ENCODE measurements at regions not wholly inside any gene's neighbourhood (a gene's known extent, or its start where the extent isn't known, plus 50 kb on each side); places are given as distances from the start of the nearest gene placed in this dataset.
"Not testable (repeated sequence)": the region's sequence is repeated elsewhere in the genome, so short reads cannot be mapped to it uniquely, and the experiment has no call there.

GRCh38 chr4:62434921-62435320 lies 1234.8 kb downstream of the ADGRL3 start:
- Histone ChIP-seq H3K36me3 (no peaks in the 10 kb centered on the region), H3K27me3 (ENCODE audit: insufficient read depth, low read depth, severe bottlenecking) (no peaks in the 10 kb centered on the region), H3K27ac (no peak overlapping the region), H3K9me3 (ENCODE audit: severe bottlenecking) (peaks cover 3% of the 10 kb centered on the region), H3K4me3 (ENCODE audit: low read depth, low read length) (no peak overlapping the region)
- TF ChIP-seq CTCF (IDR thresholded peaks at IDR 0.05; ENCODE audit: low read depth, low read length), result no peak
- no peak for DNase-seq

GRCh38 chr4:62431513-62432231 lies 1231.5 kb downstream of the ADGRL3 start:
- not testable (repeated sequence) for H3K9me3 ChIP-seq (ENCODE audit: severe bottlenecking); H3K36me3 ChIP-seq; H3K4me3 ChIP-seq (ENCODE audit: low read depth, low read length); H3K27ac ChIP-seq; H3K27me3 ChIP-seq (ENCODE audit: insufficient read depth, low read depth, severe bottlenecking)
- DNase-seq, result peak; percentile 7

GRCh38 chr4:62429297-62429696 lies 1229.2 kb downstream of the ADGRL3 start:
- Histone ChIP-seq H3K27me3 (ENCODE audit: insufficient read depth, low read depth, severe bottlenecking) (no peaks in the 10 kb centered on the region), H3K27ac (no peak overlapping the region)
- DNase-seq, result no peak

GRCh38 chr4:62415256-62415655 lies 1215.1 kb downstream of the ADGRL3 start:
- no peak for TF ChIP-seq CTCF (IDR thresholded peaks at IDR 0.05; ENCODE audit: low read depth, low read length)
- no peaks in the 10 kb centered on the region for H3K36me3 ChIP-seq
- no peaks in the 10 kb centered on the region for H3K27me3 ChIP-seq (ENCODE audit: insufficient read depth, low read depth, severe bottlenecking)
- H3K27ac ChIP-seq, result no peak overlapping the region
- no peaks in the 10 kb centered on the region for H3K9me3 ChIP-seq (ENCODE audit: severe bottlenecking)
- no peak overlapping the region for H3K4me3 ChIP-seq (ENCODE audit: low read depth, low read length)
- no peak for DNase-seq

More at GRCh38 chr4:62429297-62429696, 1229.2 kb downstream of the ADGRL3 start:
- no peak overlapping the region for H3K4me3 ChIP-seq (ENCODE audit: low read depth, low read length)
- no peaks in the 10 kb centered on the region for H3K36me3 ChIP-seq
- no peaks in the 10 kb centered on the region for H3K9me3 ChIP-seq (ENCODE audit: severe bottlenecking)
- TF ChIP-seq CTCF (IDR thresholded peaks at IDR 0.05; ENCODE audit: low read depth, low read length), result no peak

GRCh38 chr4:62414563-62414962 lies 1214.4 kb downstream of the ADGRL3 start:
- Histone ChIP-seq H3K4me3 (ENCODE audit: low read depth, low read length) (no peak overlapping the region), H3K27ac (no peak overlapping the region), H3K27me3 (ENCODE audit: insufficient read depth, low read depth, severe bottlenecking) (no peaks in the 10 kb centered on the region), H3K36me3 (no peaks in the 10 kb centered on the region), H3K9me3 (ENCODE audit: severe bottlenecking) (no peaks in the 10 kb centered on the region)
- no peak for DNase-seq
- TF ChIP-seq CTCF (IDR thresholded peaks at IDR 0.05; ENCODE audit: low read depth, low read length), result no peak

- no peak for DNase-seq
- no peak for TF ChIP-seq CTCF (IDR thresholded peaks at IDR 0.05; ENCODE audit: low read depth, low read length)
- H3K36me3 ChIP-seq, result no peaks in the 10 kb centered on the region
Observed at GRCh38 chr4:62410371-62411003, 1210.4 kb downstream of the ADGRL3 start.

More at GRCh38 chr4:62410371-62411003, 1210.4 kb downstream of the ADGRL3 start:
- H3K9me3 ChIP-seq (ENCODE audit: severe bottlenecking), result no peaks in the 10 kb centered on the region
- no peaks in the 10 kb centered on the region for H3K27me3 ChIP-seq (ENCODE audit: insufficient read depth, low read depth, severe bottlenecking)
- no peak overlapping the region for H3K27ac ChIP-seq
- no peak overlapping the region for H3K4me3 ChIP-seq (ENCODE audit: low read depth, low read length)
